Neural crest cell (in vitro differentiated cells): ENCODE measurements at regions not wholly inside any gene's neighbourhood (a gene's known extent, or its start where the extent isn't known, plus 50 kb on each side); places are given as distances from the start of the nearest gene placed in this dataset.
"Not testable (repeated sequence)": the region's sequence is repeated elsewhere in the genome, so short reads cannot be mapped to it uniquely, and the experiment has no call there.

ENCODE experiments used
- DNase-seq: peaks from one replicate; pipeline ENCODE4 v3.0.0; 2021; ENCODE audit warnings: low read depth, mixed read lengths, low spot score
- H3K27ac Mint-ChIP-seq: one replicate; pipeline ENCODE4 v1.8.0; 2021; ENCODE audit warnings: mild to moderate bottlenecking, mixed read lengths; ENCODE audit not compliant: unreplicated experiment
- H3K27me3 Mint-ChIP-seq: 2 replicates; pipeline ENCODE4 v1.8.0; 2021; ENCODE audit warnings: low read depth, mild to moderate bottlenecking, mixed read lengths
- H3K36me3 Mint-ChIP-seq: 2 replicates; pipeline ENCODE4 v1.8.0; 2021; ENCODE audit warnings: low read depth, mild to moderate bottlenecking, mixed read lengths
- H3K4me1 Mint-ChIP-seq: 2 replicates; pipeline ENCODE4 v1.8.0; 2021; ENCODE audit warnings: mixed read lengths
- H3K4me3 Mint-ChIP-seq: one replicate; pipeline ENCODE4 v1.8.0; 2021; ENCODE audit warnings: mild to moderate bottlenecking, mixed read lengths
- H3K9me3 Mint-ChIP-seq: 2 replicates; pipeline ENCODE4 v1.8.0; 2021; ENCODE audit warnings: mixed read lengths
- CTCF ChIP-seq: fragments of 200-600 bp; sonication (generic); conservative IDR thresholded peaks from 2 replicates; pipeline ENCODE4 v1.5.0; 2021; ENCODE audit warnings: antibody characterized with exemption, mild to moderate bottlenecking

DNA sequence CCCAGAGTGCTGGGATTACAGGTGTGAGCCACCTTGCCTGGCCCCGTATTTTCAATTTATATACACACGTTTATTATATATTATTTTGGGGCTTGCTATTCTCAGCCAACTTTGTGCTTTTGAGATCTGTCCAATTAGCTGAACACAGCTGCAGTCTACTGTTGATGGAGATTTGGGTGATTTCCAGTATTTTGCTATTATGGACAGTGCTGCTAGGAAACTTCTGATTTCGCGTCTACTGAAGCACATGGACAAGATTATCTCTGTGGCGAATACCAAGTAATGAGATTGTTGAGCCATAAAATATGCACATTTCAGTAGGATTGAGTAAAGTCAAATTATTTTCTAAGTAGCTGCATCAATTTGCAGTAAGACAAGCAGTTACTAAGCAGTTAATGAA lies 1731.2 kb upstream of the CDH6 start:
- no peak for DNase-seq
- peaks cover 6% of the 10 kb centered on the region for H3K4me1 Mint-ChIP-seq
- no peaks in the 10 kb centered on the region for H3K36me3 Mint-ChIP-seq
- no peaks in the 10 kb centered on the region for H3K27me3 Mint-ChIP-seq
- H3K9me3 Mint-ChIP-seq, result peaks cover 6% of the 10 kb centered on the region
- TF ChIP-seq CTCF, result no peak
- no peak overlapping the region for H3K27ac Mint-ChIP-seq
- H3K4me3 Mint-ChIP-seq, result no peak overlapping the region

DNA sequence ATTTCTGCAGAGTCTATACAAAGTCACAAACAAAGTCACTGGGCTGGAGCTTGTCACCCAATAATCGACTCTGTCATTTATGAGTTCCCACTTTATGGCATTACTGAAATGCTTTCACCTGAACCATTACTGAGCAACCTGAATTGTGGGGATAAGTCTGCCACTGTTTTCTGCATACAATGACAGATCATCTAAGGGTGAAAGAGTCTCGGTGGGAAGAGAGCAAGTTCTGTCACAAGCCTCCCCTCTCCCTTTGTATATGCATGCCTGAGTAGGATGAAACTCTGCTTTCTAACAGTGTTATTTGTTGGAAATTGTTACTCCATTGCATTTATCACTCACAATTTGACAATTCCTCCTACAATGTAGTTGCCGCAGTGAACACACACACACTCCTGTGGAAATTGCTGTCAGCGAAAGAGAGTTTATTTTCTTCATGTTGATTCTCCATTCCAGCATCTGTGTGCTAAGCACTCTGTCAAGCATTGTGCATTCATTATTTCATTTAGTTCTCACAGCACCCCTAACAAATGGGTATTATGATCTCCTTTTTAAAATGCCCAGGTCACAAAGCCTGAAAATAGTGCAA lies 1732.4 kb upstream of the CDH6 start:
- DNase-seq, result no peak
- Mint-ChIP-seq H3K4me3 (no peak overlapping the region), H3K36me3 (no peaks in the 10 kb centered on the region), H3K27me3 (no peaks in the 10 kb centered on the region), H3K9me3 (no peaks in the 10 kb centered on the region), H3K27ac (no peak overlapping the region), H3K4me1 (peaks cover 6% of the 10 kb centered on the region)
- no peak for TF ChIP-seq CTCF

DNA sequence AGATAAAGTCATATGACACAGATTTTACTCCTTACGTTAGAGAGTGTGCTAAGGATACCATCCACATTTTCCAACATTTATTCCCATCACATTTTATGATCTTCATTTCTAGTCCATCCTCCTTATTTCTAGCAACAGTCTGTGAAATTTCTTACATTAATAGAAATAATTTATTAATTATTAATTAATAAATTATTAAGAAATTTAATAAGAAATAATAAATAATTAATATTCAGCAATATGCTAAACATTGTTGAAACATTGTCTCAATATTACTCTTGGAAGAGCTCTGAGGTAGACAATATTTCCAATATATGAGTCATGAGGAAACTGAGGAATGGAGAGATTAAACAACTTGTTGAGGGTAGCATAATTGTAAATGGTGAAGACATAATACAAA lies 1742.5 kb upstream of the CDH6 start:
- H3K4me1 Mint-ChIP-seq, H3K4me3 Mint-ChIP-seq, H3K27ac Mint-ChIP-seq: not testable (repeated sequence)

GRCh38 chr5:29414681-29415080 lies 1778.8 kb upstream of the CDH6 start:
- Mint-ChIP-seq H3K27ac (no peak overlapping the region), H3K36me3 (no peaks in the 10 kb centered on the region), H3K4me1 (no peaks in the 10 kb centered on the region), H3K4me3 (no peak overlapping the region), H3K9me3 (no peaks in the 10 kb centered on the region), H3K27me3 (no peaks in the 10 kb centered on the region)
- TF ChIP-seq CTCF, result no peak
- DNase-seq, result no peak

More for the DNA sequence above, 1742.5 kb upstream of the CDH6 start:
- DNase-seq, H3K27me3 Mint-ChIP-seq, H3K9me3 Mint-ChIP-seq, H3K36me3 Mint-ChIP-seq: not testable (repeated sequence)

DNA sequence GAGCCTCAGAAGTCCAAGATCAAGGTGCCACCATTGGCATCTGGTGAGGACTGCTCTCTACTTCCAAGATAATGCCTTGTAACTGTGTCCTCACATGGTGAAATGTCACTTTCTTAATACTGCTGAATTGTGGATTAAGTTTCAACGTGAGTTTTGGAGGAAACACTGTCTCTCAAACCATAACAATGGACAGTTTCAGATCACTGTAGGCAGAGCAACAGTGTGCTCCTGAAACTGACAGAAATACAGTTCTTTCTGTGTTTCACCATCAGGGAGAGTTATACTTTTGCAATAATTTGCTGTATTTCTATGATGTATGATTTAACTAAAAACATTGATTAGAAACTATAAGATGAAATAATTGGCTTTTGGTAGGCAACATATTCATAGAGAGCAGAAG lies 1780.5 kb upstream of the CDH6 start:
- H3K4me3 Mint-ChIP-seq, result no peak overlapping the region
- no peaks in the 10 kb centered on the region for H3K9me3 Mint-ChIP-seq
- H3K27me3 Mint-ChIP-seq, result no peaks in the 10 kb centered on the region
- DNase-seq, result no peak
- no peak for TF ChIP-seq CTCF
- H3K36me3 Mint-ChIP-seq, result no peaks in the 10 kb centered on the region
- H3K27ac Mint-ChIP-seq, result no peak overlapping the region
- H3K4me1 Mint-ChIP-seq, result no peaks in the 10 kb centered on the region

GRCh38 chr5:29402270-29402669 lies 1791.2 kb upstream of the CDH6 start:
- TF ChIP-seq CTCF, result no peak
- no peak overlapping the region for H3K4me3 Mint-ChIP-seq
- H3K4me1 Mint-ChIP-seq, result no peaks in the 10 kb centered on the region
- H3K9me3 Mint-ChIP-seq, result peaks cover 24% of the 10 kb centered on the region
- H3K27me3 Mint-ChIP-seq, result no peaks in the 10 kb centered on the region
- DNase-seq, result no peak
- H3K27ac Mint-ChIP-seq, result no peak overlapping the region
- peaks cover 11% of the 10 kb centered on the region for H3K36me3 Mint-ChIP-seq
